ENCODE measurements at regions not wholly inside any gene's neighbourhood (a gene's known extent, or its start where the extent isn't known, plus 50 kb on each side); places are given as distances from the start of the nearest gene placed in this dataset.
A peak's percentile ranks its signal among the peaks of the same experiment; 100 is the strongest.

DNA sequence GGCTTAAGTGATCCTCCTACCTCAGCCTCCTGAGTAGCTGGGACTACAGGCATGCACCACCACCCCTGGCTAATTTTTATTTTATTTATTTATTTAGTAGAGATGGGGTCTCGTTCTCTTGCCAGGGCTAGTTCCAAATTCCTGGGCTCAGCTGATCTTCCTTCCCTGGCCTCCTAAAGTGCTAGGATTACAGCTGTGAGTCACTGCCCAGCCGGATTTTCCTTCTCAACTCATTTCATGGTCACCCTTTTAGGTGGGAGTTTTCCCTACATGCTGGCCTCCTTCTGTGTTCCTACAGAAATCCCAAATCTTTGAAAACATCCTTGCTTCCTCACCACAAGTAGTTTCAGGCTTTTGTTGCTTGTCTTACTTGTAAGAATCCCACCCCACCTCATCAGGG is 102.1 kb upstream of the SIAH1 start:
- no peak for DNase-seq

DNA sequence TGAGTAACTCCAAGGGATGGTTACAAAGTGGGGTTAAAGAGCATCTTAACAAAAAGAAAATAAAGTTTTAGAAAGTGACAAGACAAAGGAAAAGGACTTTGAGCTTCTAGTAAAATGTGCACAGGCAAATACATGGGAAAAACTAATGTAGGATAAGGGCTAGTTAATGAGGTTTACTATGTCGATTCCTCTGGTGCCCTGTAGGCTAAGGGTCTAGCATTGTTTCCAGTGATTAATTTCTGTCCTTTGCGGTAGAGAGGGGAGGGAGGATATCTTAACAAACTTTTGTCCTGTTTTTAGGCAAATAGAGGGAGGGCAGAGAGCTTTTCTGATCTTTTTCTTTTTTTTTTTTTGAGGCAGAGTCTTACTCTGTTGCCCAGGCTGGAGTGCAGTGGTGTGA is 96.6 kb upstream of the SIAH1 start:
- DNase-seq, result no peak

DNA sequence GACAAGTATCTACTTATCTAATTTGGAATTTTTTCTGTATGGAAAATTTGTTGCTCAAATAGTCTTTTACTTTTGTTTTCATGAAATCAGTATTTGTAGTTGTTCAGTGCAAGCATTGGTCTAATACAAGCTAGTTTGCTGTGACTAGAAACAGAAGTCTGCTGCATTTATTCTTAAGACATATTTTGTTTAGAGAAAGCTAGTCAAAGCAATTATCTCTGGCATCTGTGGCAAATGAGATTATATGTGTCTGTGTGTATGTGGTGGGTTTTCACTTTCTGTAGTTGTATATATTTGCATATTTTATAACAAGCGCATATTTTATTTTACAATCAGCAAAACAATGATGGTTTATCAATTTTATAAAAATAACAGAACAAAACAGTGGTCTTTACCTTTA is 96.0 kb upstream of the SIAH1 start:
- DNase-seq, result no peak

DNA sequence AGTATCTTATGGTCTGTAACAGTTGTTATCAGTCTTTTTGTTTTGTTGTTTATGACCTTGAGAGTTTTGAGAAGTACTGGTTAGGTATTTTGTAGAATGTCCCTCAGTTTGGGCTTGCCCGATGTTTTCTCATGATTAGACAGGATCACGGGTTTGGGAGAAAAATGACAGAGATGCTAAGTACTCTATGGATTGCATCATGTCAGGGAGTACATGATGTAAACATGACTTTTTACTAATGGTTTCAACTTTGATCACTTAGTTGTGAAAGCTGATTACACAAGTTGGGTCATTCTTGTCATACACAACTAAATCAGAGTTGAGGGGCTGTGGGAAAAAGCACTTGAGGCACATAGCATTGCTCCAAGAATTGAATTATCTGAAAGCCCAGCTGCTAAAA is 94.7 kb upstream of the SIAH1 start:
- no peak for DNase-seq

DNA sequence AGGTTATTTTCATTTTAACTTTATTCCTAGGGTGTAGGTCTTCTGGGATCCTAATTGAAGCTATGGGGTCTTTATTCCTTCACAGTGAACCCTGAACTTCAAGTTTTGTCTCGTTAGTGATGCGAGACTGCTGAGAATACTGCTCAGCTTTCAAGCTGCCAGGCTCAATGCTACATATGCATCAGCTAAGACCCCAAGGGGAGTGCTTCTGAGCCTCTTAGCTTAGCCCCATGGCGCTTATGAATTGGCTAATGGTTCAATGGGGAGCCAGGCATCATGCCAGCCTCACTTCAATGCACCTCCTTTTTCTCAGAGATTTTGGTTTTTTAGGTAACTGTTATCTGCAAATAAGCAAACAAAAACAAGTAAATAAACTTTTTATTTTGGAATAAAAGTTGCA is 94.1 kb upstream of the SIAH1 start:
- DNase-seq, result no peak

DNA sequence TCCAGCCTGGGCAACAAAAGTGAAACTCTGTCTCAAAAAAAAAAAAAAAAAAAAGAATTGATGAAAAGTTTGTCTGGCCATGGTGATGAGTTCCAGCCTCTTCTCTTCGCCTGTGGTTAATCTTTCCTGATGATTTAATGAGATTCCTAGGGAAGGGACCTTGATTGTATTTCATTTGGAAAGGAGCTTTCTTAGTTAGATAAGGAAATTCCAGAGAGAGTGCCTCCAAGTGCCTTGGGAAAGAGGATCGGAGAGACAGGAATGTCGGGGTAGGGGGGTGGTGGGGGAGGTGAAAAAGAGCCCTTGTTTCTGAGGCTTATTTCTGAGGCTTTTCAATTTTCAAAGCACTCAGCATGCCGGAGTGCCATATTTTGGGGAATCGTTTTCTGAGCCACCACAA is 93.2 kb upstream of the SIAH1 start:
- no peak for DNase-seq

DNA sequence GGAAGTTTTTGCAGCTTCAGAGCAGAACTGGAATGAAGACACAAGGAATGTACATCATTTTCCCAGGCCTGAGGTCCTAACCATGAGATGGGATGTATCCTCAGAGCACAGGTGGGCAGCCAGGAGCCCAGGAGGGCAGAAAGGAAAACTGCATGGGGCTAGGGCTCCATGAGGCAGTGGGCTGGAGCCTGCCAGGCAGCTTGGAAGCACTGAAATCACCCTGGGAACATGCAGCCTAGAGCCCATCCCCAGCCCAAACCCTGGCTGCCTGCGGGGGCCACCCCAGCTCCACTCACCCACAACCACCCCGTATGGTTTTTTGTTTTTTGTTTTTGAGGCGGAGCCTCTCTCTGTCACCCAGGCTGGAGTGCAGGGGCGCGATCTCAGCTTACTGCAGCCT is 86.2 kb upstream of the SIAH1 start:
- no peak for DNase-seq

DNA sequence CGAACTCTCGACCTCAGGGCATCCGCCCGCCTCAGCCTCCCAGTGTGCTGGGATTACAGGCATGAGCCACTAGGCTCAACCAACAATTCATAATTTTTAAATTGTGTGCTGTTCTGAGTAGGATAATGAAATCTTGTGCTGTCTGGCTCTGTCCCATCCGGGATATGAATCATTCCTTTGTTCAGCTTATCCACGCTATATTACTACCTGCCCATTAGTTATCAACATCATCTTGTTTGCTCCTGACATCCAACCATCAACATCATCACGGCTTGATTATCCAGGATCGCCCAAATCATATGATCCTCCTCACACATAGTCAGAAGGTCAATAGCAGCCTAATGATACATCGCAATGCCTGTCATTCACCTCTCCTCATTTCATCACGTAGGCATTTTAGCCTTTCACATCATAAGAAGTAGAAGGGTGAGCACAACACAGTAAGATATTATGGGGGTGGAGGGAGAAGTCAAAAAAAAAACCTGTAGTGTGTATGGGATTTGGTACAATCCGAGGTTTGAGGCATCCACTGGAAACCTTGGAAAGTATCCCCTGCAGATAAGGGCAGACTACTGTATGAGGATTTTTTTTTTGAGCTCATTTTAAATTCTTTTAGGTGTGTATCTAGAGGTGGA is 77.0 kb upstream of the SIAH1 start:
- DNase-seq, result no peak

DNA sequence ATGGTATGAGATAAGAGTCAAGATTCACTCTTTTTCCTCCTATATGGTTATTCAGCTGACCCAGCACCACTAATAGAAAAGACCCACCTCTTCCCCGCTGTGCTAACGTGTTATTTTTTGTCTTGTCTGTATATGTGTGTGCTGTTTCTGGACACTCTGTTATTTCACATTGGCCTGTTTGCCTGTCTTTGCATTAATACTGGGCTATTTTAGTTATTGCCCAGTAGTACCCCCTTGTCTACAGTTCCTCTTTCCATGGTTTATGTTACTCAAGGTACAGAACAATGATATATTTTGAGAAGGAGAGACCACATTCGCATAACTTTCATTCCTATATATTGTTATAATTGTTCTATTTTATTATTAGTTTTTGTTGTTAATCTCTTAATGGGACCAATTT is 74.0 kb upstream of the SIAH1 start:
- DNase-seq, result no peak

DNA sequence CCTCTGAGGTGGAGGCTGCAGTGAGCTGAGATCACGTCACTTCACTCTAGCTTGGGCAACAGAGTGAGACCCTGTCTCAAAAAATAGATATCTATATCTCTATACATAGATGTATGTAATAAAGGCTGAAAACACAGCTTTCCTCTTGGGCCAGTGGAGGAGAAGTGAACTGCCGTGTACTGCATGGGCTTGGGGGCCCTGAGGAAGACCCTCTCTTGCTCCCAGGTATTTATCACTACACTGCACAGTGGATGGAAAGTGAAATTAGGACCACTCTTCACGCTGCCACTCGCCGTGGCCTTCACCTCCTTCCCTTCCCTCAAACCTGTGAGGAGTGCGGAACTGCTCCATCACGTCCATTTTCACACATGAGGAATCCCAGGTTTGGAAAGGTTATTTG is 68.8 kb upstream of the SIAH1 start:
- DNase-seq, result no peak

DNA sequence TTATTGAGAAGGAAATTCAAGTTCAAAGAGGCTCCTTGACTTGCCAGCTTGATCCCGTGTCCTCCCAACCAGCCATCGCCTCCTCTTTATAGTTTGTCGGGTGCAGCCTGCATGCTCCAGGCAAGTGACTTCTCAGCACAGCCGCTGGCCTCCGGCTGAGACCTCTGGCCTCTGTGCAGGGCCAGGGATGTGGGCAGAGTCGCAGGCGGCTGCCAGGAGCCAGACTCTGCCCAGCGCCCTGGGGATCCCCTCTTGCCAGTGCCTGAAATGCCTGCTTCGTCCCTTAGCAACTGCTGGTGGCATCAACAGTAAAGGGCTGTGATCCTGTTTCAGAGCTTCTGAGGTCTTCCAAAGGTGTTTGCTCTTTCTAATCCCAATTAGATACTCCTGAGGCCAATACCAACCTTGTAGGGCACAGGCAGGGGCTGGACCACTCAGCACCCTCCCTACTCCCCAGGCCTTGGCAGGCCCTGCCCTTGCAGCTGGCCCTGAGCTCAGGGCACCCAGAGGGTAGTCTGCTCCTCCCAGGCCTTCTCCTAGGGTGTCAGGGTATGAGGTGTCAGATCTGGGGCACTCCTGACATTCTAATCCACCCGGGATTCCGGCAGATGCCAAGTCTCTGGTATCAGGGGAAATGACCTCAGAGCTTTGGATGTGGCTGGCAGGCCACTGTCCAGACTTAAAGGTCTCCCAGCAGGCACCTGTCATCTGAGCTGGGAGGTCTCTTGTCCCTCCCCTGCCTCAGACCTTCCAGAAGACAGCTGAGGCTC is 68.0 kb upstream of the SIAH1 start:
- no peak for DNase-seq

DNA sequence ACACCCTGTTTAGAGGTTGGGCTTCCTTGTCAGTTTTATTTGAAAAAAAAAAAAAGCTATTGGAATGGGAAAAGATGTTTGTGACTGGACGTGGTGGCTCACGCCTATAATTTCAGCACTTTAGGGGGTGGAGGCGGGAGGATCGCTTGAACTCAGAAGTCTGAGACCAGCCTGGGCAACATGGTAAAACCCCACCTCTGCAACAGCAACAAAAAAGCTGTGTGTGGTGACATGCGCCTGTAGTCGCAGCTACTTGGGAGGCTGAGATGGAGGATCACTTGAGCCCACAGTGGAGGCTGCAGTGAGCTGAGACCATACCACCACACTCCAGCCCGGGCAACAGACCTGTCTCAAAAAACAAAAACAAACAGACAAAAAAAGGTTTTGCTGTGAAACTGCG is 66.1 kb upstream of the SIAH1 start:
- no peak for DNase-seq

DNA sequence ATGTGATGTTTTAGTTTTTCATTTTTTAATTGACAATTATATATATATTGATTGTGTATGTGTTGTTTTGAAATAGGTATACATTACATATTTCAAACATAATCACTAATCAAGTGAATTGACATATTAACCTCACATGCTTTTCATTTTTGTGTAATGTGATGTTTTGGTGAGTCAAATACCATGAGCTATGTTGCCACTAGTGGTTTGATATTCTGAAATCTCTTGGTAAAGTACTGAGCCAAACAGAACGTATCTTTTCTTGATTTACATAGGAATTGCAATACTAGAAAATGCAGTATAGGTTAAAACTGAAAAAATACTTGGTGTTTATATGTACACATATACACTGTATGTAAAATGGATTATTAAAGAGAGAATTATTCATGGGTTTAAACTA is 65.2 kb upstream of the SIAH1 start:
- no peak for DNase-seq

DNA sequence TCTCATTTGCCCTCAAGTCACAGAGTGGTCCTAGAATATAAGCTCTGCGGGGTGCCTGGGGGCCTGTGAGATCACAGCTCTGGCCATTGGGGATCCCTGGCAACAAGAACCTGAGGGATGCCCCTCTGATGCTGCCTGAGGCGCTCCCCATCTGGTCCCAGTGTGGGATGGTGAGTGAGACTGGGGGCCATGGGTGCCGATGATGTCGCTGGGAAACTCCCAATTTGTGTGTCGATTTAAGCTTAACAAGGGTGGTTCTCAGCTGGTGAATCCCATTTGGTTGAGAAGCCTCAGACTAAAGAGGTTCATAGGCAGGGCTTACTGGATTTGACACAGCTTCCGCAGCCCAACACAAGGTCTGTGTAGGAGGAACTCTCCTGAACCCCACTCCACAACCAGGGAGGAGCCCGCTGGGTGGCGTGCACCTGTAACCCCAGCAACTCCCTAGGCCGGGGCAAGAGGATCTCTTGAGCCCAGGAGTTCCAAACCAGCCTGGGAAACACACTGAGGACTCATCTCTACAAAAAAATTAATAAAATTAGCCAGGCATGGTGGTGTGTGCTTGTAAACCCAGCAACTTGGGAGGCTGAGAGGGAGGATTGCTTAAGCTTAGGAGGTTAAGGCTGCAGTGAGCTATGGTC is 63.7 kb upstream of the SIAH1 start:
- no peak for DNase-seq

DNA sequence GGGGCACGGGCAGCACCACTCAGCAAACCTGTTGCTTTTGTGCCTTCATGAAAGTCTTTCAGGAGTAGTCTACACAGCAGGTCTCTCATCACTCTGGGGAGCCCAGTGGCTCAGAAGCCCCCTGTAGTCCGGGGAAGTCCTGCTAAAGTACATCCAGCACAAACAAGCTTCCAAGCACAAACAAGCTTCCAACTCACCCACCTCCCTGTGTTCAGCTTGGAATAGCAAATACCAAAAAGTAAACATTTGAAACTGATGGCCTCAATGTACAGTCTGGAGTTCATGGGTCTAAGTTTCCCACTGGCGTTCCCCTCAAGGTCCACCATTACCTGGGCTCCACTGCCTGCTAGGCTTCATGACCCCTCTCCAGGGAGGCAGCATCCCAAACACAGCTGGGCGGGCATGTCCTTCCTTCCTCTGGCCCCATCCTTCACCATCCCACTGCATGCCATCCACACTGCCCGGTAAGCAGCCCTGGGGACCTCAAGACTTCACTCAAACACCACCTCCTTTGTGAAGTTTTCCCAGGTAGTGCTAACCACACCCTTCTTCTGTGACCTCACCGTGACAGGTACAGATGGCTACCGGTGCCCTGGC is 62.8 kb upstream of the SIAH1 start:
- DNase-seq, result no peak

DNA sequence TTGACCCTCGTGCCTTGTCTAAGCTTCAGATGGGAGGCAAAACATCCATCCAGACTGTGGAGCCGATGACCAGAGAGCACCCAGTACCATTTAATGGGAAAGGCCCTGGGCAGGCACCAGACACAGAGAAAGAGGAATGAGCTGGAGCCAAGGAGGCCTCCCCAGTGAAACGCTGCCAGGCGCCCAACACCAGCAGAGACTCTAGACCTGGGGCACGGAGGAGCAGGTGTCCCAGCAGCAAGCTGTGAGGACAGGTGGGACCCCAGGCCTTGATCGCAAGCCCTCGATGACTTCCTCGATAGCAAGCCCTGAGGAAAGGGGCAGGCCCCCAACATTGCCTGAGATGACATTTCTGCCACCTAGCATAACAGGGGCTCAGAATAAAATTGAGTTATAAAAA is 62.2 kb upstream of the SIAH1 start:
- no peak for DNase-seq

DNA sequence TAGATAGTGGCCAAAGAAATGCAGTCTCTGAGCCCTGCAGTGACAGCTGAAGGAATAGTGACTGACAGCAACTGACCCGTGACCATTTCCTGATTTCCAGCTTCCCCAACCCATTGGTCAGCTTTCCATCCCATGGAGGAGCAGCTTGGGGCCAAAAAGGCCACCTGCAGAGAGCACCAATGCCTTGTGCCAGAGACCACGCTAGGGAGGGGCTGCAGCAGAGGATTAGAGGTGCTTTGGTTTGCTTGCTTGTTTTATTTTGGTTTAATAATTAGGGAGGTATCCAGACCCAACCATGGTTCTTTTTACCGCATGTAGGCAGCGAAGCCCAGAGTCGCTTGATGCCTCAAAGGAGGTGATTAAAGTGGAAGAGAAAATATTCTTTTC is 61.3 kb upstream of the SIAH1 start:
- DNase-seq, result no peak

DNA sequence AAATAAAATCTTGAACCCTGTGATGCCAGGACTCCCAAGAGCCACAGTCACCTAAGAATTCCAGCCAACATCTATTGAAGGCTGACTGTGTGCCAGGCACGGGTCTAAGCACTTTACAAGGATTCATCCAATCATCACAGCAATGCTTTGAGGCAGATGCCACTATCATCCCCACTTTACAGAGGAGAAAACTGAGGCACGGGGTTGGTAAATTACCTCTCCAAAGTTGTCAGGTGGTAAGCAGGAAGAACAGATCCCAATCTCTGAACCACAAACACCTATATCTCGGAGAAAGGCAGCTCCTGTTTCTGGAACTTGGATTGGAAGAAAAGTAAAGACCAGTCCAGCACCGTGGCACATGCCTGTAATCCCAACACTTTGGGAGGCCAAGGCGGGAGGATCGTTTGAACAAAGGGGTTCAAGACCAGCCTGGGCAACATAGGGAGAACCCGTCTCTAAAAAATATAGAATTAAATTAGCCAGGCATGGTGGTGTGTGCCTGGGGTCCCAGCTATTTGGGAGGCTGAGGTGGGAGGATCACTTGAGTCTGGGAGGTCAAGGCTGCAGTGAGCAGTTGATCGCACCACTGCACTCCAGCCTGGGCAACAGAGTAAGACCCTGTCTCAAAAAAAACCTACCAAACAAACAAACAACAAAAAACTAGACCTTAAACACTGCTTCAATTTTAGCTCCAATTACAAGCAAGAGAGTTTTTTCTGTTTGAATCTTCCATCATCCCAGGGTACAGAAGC is 60.7 kb upstream of the SIAH1 start:
- DNase-seq, result no peak

DNA sequence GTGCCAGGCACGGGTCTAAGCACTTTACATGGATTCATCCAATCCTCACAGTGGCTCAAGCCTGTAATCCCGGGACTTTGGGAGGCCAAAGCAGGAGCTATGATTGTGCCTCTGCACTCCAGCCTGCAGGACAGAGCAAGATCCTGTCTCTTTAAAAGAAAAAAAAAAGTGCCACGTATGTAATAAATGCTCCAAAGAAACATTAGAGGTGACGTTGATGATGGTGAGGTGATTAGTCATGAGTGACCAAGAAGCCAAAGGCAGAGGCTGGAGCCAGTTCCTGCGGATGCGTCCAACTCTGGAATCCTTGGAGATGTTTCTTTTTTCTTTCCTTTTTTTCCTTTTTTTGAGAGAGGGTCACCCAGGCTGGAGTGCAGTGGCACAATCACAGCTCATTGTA is 59.4 kb upstream of the SIAH1 start:
- DNase-seq, result no peak

DNA sequence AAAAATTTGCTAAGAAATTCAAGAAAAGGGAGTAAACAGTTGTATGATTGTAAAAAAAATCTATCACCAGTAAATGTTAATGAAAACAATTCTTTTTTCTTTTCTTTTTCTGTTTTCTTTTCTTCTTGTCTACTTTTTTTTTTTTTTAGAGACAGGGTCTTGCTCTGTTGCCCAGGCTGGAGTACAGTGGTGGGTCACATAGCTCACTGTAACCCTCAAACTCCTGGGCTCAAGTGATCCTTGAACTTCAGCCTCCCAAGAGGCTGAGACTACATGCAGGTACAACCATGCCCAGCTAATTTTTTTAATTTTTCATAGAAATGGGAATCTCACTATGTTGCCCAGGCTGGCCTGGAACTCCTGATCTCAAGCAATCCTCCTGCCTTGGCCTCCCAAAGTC is 57.2 kb upstream of the SIAH1 start:
- DNase-seq, result no peak

DNA sequence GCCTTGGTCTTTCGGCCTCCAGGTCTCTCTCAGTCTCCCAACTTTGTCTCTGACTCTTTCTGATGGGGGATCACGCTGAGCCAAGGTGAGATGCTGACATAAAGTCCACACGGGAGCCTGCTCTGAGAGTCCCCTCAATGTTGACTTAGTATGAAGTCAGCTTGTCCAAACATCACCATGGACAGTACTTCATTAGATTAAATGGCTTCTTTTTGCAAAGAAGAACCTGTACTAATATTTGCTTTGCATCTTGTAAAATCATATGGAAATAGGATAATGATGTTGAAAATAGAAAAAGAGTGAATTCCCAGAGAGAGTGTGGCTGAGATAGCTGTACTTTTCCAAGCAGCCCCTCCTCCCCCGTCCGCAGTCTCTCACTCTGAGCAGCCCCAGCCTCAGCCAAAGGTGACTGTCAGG is 56.7 kb upstream of the SIAH1 start:
- peak; percentile 4 for DNase-seq

DNA sequence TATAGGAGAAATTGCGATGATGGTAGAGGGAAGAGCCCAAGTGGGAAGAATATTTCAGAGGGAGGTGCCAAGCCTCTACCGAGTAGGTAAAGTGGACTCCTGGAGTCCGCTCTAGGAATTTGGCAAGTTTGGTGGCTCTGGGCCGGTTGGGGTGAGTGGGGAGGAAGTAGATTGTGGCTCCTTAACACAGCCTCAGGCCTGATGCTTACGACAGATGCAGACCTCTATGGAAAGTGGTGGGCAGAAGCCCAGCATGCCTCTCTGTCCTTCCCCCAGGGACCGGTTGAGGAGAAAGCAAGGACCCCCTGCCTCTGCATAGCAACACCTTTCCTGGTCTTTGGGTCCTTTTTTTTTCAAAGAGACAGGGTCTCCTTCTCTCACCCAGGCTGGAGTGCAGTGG is 55.9 kb upstream of the SIAH1 start:
- no peak for DNase-seq

DNA sequence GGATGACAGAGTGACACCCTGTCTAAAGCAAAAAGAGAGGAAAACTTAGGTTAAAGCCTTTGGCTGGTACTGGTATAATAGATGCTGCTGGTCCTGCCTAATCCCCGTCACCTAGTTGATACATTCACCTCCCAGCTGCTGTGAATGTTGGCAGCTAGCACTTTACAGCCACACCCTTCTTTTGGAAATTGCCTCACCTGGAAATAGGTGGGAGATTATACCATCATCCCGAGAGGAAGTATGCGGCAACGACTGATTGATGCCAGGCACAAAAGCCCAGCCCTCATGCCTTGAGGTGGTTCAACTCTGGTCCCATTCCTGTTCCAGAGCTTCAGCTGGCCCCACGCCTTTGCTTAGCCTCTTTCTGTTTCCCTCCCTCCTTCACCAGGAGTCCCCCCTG is 53.2 kb upstream of the SIAH1 start:
- no peak for DNase-seq

DNA sequence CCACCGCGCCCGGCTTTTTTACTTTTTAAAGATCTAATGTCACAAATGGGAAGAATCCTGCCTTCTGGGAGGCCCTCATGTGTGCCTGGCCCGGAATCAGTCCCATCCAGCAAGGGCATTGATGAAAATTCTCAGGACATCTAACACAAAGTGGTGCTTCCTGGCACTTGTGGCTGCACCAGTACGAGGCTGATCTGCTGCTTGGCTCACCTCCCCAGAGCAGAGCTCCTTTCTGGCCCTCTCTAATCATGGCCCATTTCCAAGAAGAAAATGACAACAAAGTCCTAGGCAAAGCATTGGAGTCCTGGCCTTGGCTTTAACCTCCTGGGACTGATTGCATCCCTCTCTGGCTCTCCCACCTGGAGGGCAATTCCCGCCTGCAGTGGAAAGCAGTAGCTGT is 50.7 kb upstream of the SIAH1 start:
- DNase-seq, result no peak

Data from NCI-H1092 treated with DMSO at 0.1 percent for 48 hours (cell line).